Lower leg skin (tissue), 3 donors: ENCODE measurements at regions not wholly inside any gene's neighbourhood (a gene's known extent, or its start where the extent isn't known, plus 50 kb on each side); places are given as distances from the start of the nearest gene placed in this dataset.

Experiments
- POLR2A ChIP-seq, 2 donors: fragments of 450-650 bp; IDR thresholded peaks; one replicate each; pipeline ENCODE4 v1.6.1; 2016 to 2017; ENCODE audit warnings: antibody characterized with exemption in 2 of 2, mild to moderate bottlenecking in 1 of 2, moderate library complexity in 1 of 2
- TF ChIP-seq, protein P1 (sequence below), 3 donors: fragments of 450-650 bp; IDR thresholded peaks; one replicate each; pipeline ENCODE4 v1.5.1; 2016; ENCODE audit warnings: antibody characterized with exemption in 3 of 3, mild to moderate bottlenecking in 3 of 3, moderate library complexity in 2 of 3

DNA sequence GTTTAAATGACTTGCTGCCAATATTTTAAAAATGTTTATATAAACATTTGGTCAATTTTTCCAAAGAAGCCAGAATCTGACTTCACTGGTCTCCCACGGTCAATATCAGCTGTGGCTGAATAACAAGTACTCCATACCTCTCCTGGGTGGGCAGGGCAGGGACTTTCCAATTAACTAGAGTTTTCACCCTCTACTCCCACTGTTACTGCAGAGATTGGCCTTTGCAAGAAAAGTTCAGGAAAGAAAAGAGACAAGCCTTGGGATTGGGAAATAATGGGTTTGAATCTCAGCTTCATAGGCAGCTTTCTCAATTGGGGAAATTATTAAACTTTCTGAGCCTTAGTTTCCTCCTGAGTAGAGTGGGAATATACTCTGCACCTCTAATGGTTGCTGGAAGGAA lies 236.9 kb downstream of the PRL start:
- TF ChIP-seq, protein P1, sequence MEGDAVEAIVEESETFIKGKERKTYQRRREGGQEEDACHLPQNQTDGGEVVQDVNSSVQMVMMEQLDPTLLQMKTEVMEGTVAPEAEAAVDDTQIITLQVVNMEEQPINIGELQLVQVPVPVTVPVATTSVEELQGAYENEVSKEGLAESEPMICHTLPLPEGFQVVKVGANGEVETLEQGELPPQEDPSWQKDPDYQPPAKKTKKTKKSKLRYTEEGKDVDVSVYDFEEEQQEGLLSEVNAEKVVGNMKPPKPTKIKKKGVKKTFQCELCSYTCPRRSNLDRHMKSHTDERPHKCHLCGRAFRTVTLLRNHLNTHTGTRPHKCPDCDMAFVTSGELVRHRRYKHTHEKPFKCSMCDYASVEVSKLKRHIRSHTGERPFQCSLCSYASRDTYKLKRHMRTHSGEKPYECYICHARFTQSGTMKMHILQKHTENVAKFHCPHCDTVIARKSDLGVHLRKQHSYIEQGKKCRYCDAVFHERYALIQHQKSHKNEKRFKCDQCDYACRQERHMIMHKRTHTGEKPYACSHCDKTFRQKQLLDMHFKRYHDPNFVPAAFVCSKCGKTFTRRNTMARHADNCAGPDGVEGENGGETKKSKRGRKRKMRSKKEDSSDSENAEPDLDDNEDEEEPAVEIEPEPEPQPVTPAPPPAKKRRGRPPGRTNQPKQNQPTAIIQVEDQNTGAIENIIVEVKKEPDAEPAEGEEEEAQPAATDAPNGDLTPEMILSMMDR (IDR thresholded peaks at IDR 0.05): no peak
- TF ChIP-seq POLR2A (IDR thresholded peaks at IDR 0.05): no peak
